Suprapubic skin (tissue), 4 donors: ENCODE measurements at regions not wholly inside any gene's neighbourhood (a gene's known extent, or its start where the extent isn't known, plus 50 kb on each side); places are given as distances from the start of the nearest gene placed in this dataset.

Source experiments
- CTCF ChIP-seq, 2 donors: fragments of 200-600 bp in 1 of 2; fragments of 450-650 bp in 1 of 2; sonication (generic) in 1 of 2; IDR thresholded peaks; one replicate each; pipeline ENCODE4 v1.5.1; 2016 to 2019; ENCODE audit warnings: antibody characterized with exemption in 2 of 2, mild to moderate bottlenecking in 1 of 2, moderate library complexity in 1 of 2
- EP300 ChIP-seq: sonication (generic); formaldehyde crosslinking; IDR thresholded peaks from one replicate; pipeline ENCODE4 v1.6.1; 2017; ENCODE audit warnings: antibody characterized with exemption
- POLR2A ChIP-seq, 2 donors: fragments of 450-650 bp; IDR thresholded peaks; one replicate each; pipeline ENCODE4 v1.6.1; 2017; ENCODE audit warnings: antibody characterized with exemption in 2 of 2, mild to moderate bottlenecking in 2 of 2, moderate library complexity in 2 of 2
- POLR2AphosphoS5 ChIP-seq, 3 donors: sonication (generic); formaldehyde crosslinking; IDR thresholded peaks; one replicate each; pipeline ENCODE4 v1.6.1; 2017; ENCODE audit warnings: antibody characterized with exemption in 3 of 3

DNA sequence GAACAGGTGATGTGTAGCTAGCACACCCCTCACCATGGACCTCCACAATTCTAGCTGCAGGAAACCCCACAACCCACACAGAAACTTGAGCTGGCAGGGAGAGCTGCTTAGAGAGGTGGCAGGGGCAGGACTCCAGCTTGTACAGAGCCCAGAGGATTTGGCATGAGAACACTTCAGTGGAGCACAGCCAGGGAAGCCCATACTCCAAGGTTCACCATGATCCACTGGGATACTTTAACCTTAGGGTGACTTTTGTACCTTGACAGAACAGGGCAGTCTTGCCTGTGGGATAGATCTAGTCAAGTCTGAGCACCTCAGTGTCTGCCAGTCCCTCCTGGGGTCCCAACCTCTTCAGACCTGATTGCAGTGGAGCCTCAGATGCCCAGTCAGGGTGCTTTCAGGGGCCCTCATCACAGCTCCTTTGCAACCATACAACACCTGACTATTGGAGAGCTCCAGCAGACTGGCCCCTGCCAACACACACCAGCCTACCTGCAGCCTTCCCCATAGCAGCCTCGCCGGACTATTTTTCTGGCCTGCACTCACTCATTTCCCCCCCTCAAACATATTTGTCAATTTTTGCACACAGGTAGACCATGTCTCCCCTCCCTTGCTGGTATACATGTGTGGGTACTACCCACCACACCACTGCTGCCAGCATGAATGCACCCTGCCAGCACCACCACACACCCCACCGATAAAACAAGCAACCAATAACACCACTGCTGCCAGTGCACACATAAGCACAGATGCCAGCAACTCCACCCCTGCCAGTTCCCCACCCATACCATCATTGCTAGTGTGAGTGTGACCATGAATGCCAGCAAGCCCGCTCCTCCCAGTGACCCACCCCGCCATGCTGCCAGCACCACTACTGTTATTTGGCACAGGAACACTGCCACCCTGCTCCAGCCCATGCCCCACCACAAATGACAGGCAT, 56.0 kb upstream of the CDX4 start:
- TF ChIP-seq CTCF (IDR thresholded peaks at IDR 0.05) (no peak), EP300 (no peak), POLR2A (IDR thresholded peaks at IDR 0.05) (no peak), POLR2AphosphoS5 (IDR thresholded peaks at IDR 0.05) (no peak)
